Stimulated activated CD4-positive, alpha-beta T cell treated with anti-CD3 and anti-CD28 coated beads, TNF-alpha, amount 100 ng/mL, for 24 hours (primary cell): ENCODE measurements at regions not wholly inside any gene's neighbourhood (a gene's known extent, or its start where the extent isn't known, plus 50 kb on each side); places are given as distances from the start of the nearest gene placed in this dataset.
A peak's percentile ranks its signal among the peaks of the same experiment; 100 is the strongest.
"Not testable (repeated sequence)": the region's sequence is repeated elsewhere in the genome, so short reads cannot be mapped to it uniquely, and the experiment has no call there.

Experiments used
- DNase-seq, 3 experiments: peaks; one replicate each; pipeline ENCODE4 v3.0.0-alpha.2; 2020; ENCODE audit warnings: low read depth in 3 of 3

DNA sequence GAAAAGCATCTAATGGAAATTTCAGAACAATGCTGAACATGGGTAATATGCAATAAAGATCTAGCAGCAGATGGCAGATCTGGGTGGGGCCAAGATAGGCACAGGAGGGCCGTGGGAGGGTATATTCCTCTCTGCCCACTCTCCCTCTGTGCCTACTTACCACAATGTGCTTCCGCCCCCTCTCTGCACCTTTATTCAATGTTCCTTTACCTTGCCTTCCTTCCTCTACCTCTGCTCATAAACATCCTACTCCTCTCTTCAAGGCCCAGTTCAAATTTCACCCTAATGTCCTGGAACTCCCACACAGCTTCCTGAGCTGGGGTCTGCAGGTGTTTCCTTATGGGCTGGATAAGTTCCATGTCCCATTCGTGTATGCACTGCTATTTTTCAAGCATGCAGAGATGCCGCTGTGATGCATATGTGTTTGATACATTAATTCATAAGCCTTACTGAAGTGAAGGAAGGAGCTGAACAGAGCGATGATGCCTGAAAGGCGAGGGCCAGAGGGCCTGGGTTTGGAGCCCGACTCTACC is 65.6 kb upstream of the EDEM3 start:
- no peak for DNase-seq

DNA sequence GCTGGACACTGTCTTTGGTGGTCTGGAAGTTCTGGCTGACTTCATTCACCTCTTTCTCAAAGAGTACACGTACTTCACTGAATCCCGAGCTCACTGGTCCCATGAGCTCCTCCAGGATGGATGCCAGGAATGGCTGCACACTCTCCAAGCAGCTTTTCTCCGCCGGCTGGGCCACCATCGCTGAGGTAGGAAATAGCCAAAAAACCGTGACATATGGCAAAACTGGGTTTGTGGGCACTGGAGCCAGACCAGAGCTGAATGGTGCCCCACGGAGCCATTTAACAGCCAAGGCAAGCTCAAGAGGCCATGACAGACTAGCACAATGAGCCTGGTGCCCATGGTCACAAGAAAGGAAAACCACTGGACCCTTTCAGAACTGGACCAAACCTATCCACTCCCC is 64.0 kb upstream of the EDEM3 start:
- DNase-seq, result no peak

DNA sequence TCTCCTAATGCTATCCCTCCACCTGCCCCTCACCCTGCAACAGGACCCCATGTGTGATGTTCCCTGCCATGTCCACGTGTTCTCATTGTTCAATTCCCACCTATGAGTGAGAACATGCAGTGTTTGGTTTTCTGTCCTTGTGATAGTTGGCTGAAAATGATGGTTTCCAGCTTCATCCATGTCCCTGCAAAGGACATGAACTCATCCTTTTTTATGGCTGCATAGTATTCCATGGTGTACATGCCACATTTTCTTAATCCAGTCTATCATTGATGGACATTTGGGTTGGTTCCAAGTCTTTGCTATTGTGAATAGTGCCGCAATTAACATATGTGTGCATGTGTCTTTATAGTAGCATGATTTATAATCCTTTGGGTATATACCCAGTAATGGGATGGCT is 62.3 kb upstream of the EDEM3 start:
- not testable (repeated sequence) for DNase-seq

DNA sequence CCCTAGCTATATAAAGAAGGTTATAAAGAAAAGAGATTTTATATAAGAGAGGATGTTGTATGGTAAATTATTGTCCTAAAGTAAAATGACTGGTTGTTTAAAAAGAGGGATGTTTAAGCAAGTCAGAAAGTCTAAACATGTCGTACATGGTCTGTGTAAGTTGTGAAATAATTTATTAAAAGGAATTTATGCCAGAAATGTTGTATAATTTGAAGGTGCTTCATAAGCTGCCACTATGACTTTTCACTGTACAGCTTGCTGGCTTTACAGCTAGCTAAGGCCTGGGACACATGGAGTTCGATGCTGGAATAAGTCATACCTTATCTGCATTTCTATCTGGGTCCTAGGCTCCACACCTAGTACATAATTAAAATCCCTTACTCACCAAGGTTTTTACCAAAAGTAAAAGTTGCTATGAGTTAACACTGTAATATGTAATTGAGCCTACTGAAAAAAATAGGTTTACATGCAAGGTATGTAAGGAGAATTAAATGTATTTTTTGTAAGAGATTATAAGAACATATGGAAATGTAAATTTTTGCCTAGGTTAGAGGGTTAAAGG is 59.0 kb upstream of the EDEM3 start:
- no peak for DNase-seq

DNA sequence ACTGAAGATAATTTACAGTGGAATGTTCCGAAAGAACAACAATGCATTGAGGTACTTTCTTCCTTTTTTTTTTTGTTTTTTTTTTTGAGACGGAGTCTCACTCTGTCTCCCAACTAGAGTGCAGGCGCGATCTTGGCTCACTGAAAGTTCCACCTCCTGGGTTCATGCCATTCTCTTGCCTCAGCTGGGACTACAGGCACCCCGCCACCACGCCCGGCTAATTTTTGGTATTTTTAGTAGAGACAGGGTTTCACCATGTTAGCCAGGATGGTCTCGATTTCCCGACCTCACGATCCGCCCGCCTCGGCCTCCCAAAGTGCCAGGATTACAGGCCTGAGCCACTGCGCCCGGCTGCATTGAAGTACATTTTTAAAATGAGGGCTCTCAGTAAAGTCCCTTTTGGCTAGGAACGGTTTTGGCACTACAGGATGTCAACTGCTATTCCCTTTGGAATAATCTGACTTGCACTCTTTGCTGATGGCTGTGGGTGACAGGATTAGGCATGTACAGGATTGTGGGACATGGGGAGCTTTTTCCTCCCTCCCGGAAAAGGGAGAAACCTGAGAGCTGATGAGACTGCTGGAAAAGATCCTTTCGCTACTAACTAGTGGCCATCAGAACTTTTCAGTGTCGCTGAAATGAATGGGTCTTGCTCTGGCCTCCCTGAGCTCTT is 56.9 kb upstream of the EDEM3 start:
- DNase-seq, result no peak

DNA sequence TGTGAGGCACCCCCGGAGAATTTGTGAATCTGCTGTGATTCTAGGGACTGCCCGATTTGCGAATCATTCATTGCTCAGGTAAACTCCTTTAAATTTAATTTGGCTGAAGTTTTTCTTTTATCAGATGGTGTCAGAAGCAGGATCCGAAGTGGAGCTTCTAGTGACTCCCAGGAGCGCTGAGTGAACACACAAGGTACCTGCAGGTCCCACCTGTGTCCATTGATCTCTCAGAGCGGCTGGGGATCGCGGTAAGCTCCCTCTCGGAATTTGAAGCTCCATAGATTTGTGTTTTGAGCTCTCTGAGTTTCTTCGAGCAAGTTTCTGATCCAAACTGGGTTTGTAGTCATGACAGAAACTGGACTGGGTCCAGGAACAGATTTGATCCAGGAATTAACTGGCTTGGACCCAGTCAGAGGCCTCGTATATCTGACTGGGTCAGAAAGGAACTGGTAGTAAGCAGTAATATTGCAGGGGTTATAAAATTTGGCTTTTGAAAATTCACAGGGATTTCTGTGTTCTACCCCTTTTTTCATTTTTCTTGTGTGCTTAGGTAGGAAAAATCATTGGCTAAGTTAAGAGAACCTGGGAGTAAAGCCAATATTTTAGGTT is 56.2 kb upstream of the EDEM3 start:
- no peak for DNase-seq

DNA sequence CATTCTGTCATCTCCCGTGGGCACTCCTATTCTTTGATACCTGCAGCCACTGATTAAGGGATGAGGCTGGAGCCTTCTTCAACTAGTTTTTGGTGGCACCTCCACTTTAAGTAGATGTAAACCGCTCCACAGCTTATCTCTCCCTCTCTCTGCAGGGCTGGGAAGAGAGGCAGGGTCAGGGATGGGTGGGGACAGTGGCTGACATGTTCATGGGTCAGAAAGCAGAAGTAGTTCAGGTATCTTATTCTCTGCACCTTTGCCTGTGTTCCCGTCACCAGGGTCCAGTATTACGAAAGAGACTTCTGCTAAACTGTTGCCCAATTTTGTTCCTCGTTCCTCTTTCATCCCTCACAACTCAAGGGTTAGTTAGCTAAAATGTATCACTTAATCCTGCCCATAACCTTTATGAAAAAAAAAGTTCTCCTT is 51.7 kb upstream of the EDEM3 start:
- no peak for DNase-seq

DNA sequence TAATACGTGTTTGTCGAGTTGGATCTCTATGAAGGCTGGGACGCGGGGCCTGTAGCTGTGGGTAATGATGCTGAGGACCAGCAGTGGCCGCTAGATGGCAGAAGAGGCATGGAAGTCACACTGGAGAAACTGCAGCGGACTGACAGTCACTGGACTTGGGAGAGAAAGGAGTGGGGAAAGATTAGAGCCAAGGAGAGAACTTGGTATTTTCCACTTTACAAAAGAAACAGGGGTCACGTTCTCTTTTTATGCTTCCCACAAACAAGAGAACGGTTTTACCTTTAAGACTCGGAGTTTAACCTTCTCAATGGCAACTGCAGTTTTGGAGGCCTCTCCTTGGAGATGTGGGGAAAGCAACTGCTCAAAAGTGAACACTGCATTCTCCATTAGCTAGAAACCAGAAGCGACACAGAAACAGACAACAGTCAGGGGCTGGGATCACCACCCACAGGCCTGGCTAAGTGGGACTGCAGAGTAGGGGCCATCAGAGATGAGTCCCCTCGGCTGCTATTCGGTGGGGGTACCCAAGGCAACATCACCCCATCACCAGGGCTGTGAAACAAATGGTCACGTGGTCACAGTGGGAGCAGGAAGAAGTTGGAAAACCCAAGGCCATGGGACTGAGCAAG is 51.1 kb upstream of the EDEM3 start:
- DNase-seq, result peak; percentile 67 to 77 (median 73)
